CD4-positive, alpha-beta T cell treated with Interleukin-6 for 4 hours (primary cell): ENCODE measurements at regions not wholly inside any gene's neighbourhood (a gene's known extent, or its start where the extent isn't known, plus 50 kb on each side); places are given as distances from the start of the nearest gene placed in this dataset.

ENCODE experiments used
- DNase-seq: peaks from one replicate; pipeline ENCODE4 v3.0.0-alpha.2; 2020; ENCODE audit warnings: mixed read lengths

- DNase-seq, result no peak
Observed at GRCh38 chr12:111221062-111222026, 147.6 kb downstream of the PHETA1 start.

- no peak for DNase-seq
Observed at GRCh38 chr12:111220363-111220762, 148.5 kb downstream of the PHETA1 start.

- DNase-seq, result no peak
Observed at GRCh38 chr12:111219440-111219839, 149.5 kb downstream of the PHETA1 start.

GRCh38 chr12:111218499-111218898 is 150.4 kb downstream of the PHETA1 start:
- no peak for DNase-seq

GRCh38 chr12:111216387-111217159 is 152.3 kb downstream of the PHETA1 start:
- DNase-seq, result no peak

- no peak for DNase-seq
Observed at GRCh38 chr12:111215881-111216280, 153.0 kb downstream of the PHETA1 start.

- DNase-seq, result no peak
Observed at GRCh38 chr12:111214401-111214800, 154.5 kb downstream of the PHETA1 start.

- DNase-seq, result no peak
Observed at GRCh38 chr12:111213561-111213960, 155.3 kb downstream of the PHETA1 start.

- no peak for DNase-seq
Observed at GRCh38 chr12:111212814-111213456, 156.0 kb downstream of the PHETA1 start.

GRCh38 chr12:111211910-111212757 is 156.8 kb downstream of the PHETA1 start:
- no peak for DNase-seq

- no peak for DNase-seq
Observed at GRCh38 chr12:111209811-111210210, 159.1 kb downstream of the PHETA1 start.

- DNase-seq, result no peak
Observed at GRCh38 chr12:111207761-111208160, 161.1 kb downstream of the PHETA1 start.

GRCh38 chr12:111204788-111205241 is 164.1 kb downstream of the PHETA1 start:
- no peak for DNase-seq

GRCh38 chr12:111203969-111204368 is 164.9 kb downstream of the PHETA1 start:
- DNase-seq, result no peak

GRCh38 chr12:111203446-111203845 is 165.4 kb downstream of the PHETA1 start:
- no peak for DNase-seq

- DNase-seq, result no peak
Observed at GRCh38 chr12:111202237-111202915, 166.5 kb downstream of the PHETA1 start.

GRCh38 chr12:111201495-111202236 is 167.2 kb downstream of the PHETA1 start:
- no peak for DNase-seq

- DNase-seq, result no peak
Observed at GRCh38 chr12:111201036-111201435, 167.9 kb downstream of the PHETA1 start.

- DNase-seq, result no peak
Observed at GRCh38 chr12:111197376-111197944, 171.4 kb downstream of the PHETA1 start.

- no peak for DNase-seq
Observed at GRCh38 chr12:111196532-111196931, 172.4 kb downstream of the PHETA1 start.
